ENCODE measurements at regions not wholly inside any gene's neighbourhood (a gene's known extent, or its start where the extent isn't known, plus 50 kb on each side); places are given as distances from the start of the nearest gene placed in this dataset.

- no peak for TF ChIP-seq CTCF (conservative IDR thresholded peaks at IDR 0.05)
- no peak for TF ChIP-seq EZH2 (IDR thresholded peaks at IDR 0.05; ENCODE audit: low read depth)
These were observed 108.8 kb downstream of the AHR start for GRCh38 chr7:17407229-17407628.

Data from PC-9 (cell line).